ENCODE measurements at regions not wholly inside any gene's neighbourhood (a gene's known extent, or its start where the extent isn't known, plus 50 kb on each side); places are given as distances from the start of the nearest gene placed in this dataset.
A peak's percentile ranks its signal among the peaks of the same experiment; 100 is the strongest.

DNA sequence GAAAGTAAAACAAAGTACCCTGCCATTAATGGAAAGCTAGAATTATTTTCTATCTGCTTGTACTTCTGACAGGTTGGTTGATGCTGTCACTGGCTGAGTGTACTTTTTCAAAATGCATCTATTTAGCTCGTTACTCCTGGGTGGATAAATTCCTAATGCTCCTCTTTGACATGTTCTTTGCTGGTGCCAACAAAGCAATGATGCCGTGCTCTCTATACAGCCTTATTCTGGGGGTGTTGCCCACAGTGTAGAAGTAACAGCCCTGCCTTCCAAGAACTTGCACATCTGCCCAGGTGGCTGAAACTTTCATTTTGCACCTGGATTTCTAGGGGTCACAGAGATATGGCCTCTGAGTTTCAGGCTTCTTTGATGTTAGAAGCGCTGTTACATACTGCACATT is 132.4 kb downstream of the SLC4A3 start:
- TF ChIP-seq JUND (IDR thresholded peaks at IDR 0.05; ENCODE audit: low read depth) = no peak
- DNase-seq (ENCODE audit: low read depth in 1 of 2, low spot score in 1 of 2) = no peak
- in situ Hi-C loops (cut with HindIII; ENCODE audit: low pct_unique_long_range_greater_than_20kb, low sequenced_read_pairs) = no loop called here

GRCh38 chr2:219765231-219765911 is 137.9 kb downstream of the SLC4A3 start:
- in situ Hi-C loops (cut with HindIII; ENCODE audit: low pct_unique_long_range_greater_than_20kb, low sequenced_read_pairs) = no loop called here
- no peak for TF ChIP-seq JUND (IDR thresholded peaks at IDR 0.05; ENCODE audit: low read depth)
- DNase-seq (ENCODE audit: low read depth in 1 of 2, low spot score in 1 of 2) = no peak

- no peak for TF ChIP-seq JUND (IDR thresholded peaks at IDR 0.05; ENCODE audit: low read depth)
- no peak for DNase-seq (ENCODE audit: low read depth in 1 of 2, low spot score in 1 of 2)
- in situ Hi-C loops (cut with HindIII; ENCODE audit: low pct_unique_long_range_greater_than_20kb, low sequenced_read_pairs) = no loop called here
Measured at GRCh38 chr2:219766658-219767057, 139.2 kb downstream of the SLC4A3 start.

DNA sequence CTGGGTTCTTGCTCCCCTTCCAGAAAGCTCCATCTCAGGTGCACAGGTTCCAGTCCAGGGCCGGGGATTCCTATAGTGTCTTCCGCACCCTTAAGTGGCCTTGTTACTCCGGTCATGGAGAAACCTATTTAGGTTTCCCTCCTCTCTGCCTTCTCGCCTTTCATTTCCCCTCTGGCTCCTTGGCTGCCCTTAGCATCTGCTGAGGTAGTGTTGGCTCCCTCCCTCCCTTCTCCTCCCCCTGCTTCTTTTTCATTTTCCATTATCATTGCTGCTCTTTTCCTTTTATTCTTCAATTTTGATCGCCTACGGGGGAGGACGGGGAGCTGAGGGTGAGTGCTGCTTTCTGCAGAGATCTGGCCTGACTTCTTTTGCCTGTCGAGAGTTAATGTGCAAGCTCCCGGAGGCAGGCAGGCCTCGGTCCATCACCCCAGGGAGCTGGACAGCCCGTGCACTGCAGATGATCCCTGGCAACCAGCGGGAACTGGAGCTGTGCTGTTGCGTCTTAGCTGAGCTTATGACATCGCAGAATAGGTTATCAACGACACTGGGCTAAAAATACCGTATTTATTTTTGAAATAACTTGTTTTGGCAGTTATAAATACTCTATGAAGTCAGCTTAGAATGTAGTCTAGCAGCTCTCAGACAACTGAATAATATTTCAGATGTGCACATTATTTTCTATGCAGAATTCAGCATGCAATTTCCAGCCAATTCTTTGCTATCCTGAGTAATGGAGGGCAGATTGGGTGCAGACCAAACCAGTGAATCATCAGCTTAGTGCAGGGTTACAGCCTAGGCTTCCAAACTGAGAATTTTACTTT is 141.9 kb downstream of the SLC4A3 start:
- no peak for TF ChIP-seq JUND (IDR thresholded peaks at IDR 0.05; ENCODE audit: low read depth)
- DNase-seq (ENCODE audit: low read depth in 1 of 2, low spot score in 1 of 2) = no peak
- in situ Hi-C loops (cut with HindIII; ENCODE audit: low pct_unique_long_range_greater_than_20kb, low sequenced_read_pairs) = no loop called here

- peak in 1 of 2 experiments; percentile 4 for DNase-seq (ENCODE audit: low read depth in 1 of 2, low spot score in 1 of 2)
- in situ Hi-C loops (cut with HindIII; ENCODE audit: low pct_unique_long_range_greater_than_20kb, low sequenced_read_pairs) = no loop called here
- TF ChIP-seq JUND (IDR thresholded peaks at IDR 0.05; ENCODE audit: low read depth) = no peak
Measured at GRCh38 chr2:219772103-219772635, 144.7 kb downstream of the SLC4A3 start.

GRCh38 chr2:219772697-219773096 is 145.3 kb downstream of the SLC4A3 start:
- in situ Hi-C loops (cut with HindIII; ENCODE audit: low pct_unique_long_range_greater_than_20kb, low sequenced_read_pairs) = no loop called here
- DNase-seq (ENCODE audit: low read depth in 1 of 2, low spot score in 1 of 2) = no peak
- no peak for TF ChIP-seq JUND (IDR thresholded peaks at IDR 0.05; ENCODE audit: low read depth)

DNA sequence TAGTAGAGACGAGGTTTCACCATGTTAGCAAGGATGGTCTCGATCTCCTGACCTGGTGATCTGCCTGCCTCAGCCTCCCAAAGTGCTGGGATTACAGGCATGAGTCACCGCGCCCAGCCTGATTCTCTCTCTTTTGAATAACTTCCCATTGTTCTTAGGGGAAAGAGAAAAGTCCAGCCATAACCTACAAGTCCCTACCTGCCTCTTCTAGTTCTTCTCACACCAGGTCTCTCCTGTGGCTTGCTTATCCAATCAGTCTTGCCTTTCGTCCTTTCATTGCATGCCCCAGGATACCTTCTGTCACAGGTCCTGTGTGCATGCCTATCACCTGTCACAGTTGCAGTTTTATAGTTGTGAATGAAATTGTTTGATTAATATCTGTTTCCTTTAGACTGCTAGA is 148.1 kb downstream of the SLC4A3 start:
- in situ Hi-C loops (cut with HindIII; ENCODE audit: low pct_unique_long_range_greater_than_20kb, low sequenced_read_pairs) = no loop called here
- TF ChIP-seq JUND (IDR thresholded peaks at IDR 0.05; ENCODE audit: low read depth) = no peak
- DNase-seq (ENCODE audit: low read depth in 1 of 2, low spot score in 1 of 2) = no peak

DNA sequence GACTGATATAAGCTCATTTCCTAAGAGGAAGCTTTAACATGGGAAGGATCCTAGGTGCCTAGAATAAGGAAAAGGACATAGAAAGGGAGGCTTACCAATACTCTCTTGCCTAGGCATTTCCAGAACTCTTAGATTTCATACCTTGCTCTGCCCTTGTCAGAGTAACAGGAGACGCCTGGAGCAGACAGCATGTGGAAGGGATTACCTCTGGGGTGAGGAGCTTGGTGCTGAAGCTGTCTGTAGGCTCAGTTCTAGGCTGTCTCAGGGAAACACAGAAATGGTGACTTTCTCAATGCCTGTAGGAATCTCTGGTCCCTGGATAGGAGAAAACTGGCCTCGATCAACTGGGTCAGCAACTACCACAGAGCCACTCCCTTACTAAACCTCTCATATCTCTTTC is 150.0 kb downstream of the SLC4A3 start:
- no peak for TF ChIP-seq JUND (IDR thresholded peaks at IDR 0.05; ENCODE audit: low read depth)
- in situ Hi-C loops (cut with HindIII; ENCODE audit: low pct_unique_long_range_greater_than_20kb, low sequenced_read_pairs) = no loop called here
- DNase-seq (ENCODE audit: low read depth in 1 of 2, low spot score in 1 of 2) = no peak

DNA sequence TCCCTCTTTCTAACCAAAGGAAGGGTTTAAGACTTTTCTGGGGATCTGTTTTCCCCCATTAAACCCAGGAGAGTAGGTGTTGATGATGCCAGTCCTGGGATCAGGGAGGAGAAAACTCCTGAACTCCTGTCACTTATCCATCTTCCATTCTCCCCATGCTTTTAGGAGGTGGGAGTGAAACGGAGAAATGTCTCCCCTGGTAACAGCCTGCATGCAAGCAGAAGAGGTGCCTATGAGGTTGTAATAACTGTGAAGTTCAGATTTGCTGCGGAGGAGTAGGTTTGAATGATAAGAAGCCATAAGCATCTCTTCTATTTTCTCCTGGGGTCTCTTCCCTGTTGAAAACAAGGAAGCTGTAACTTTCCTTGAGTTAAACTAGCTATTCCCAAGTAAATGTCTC is 150.8 kb downstream of the SLC4A3 start:
- in situ Hi-C loops (cut with HindIII; ENCODE audit: low pct_unique_long_range_greater_than_20kb, low sequenced_read_pairs) = no loop called here
- no peak for DNase-seq (ENCODE audit: low read depth in 1 of 2, low spot score in 1 of 2)
- no peak for TF ChIP-seq JUND (IDR thresholded peaks at IDR 0.05; ENCODE audit: low read depth)

- in situ Hi-C loops (cut with HindIII; ENCODE audit: low pct_unique_long_range_greater_than_20kb, low sequenced_read_pairs) = no loop called here
- TF ChIP-seq JUND (IDR thresholded peaks at IDR 0.05; ENCODE audit: low read depth) = no peak
- DNase-seq (ENCODE audit: low read depth in 1 of 2, low spot score in 1 of 2) = no peak
Measured at GRCh38 chr2:219782737-219783348, 155.4 kb downstream of the SLC4A3 start.

- in situ Hi-C loops (cut with HindIII; ENCODE audit: low pct_unique_long_range_greater_than_20kb, low sequenced_read_pairs) = no loop called here
Measured at GRCh38 chr2:219783359-219783975, 156.0 kb downstream of the SLC4A3 start.

GRCh38 chr2:219784178-219784577 is 156.7 kb downstream of the SLC4A3 start:
- no peak for TF ChIP-seq JUND (IDR thresholded peaks at IDR 0.05; ENCODE audit: low read depth)
- no peak for DNase-seq (ENCODE audit: low read depth in 1 of 2, low spot score in 1 of 2)
- in situ Hi-C loops (cut with HindIII; ENCODE audit: low pct_unique_long_range_greater_than_20kb, low sequenced_read_pairs) = no loop called here

More at GRCh38 chr2:219783359-219783975, 156.0 kb downstream of the SLC4A3 start:
- DNase-seq (ENCODE audit: low read depth in 1 of 2, low spot score in 1 of 2) = no peak
- no peak for TF ChIP-seq JUND (IDR thresholded peaks at IDR 0.05; ENCODE audit: low read depth)

Data from T47D (cell line).